H1 (cell line): ENCODE measurements at regions not wholly inside any gene's neighbourhood (a gene's known extent, or its start where the extent isn't known, plus 50 kb on each side); places are given as distances from the start of the nearest gene placed in this dataset.

ENCODE experiments used
- CTCF ChIA-PET: fragments of 300-600 bp; sonication (Branson Sonifier 250); formaldehyde crosslinking; loops from one replicate; lab custom pipeline; 2021; ENCODE audit not compliant: partially characterized antibody; lab: Charles Lee
- POLR2A ChIA-PET: fragments of 300-600 bp; sonication (Branson Sonifier 250); formaldehyde crosslinking; loops from one replicate; lab custom pipeline; 2021; ENCODE audit warnings: inconsistent platforms; ENCODE audit not compliant: partially characterized antibody; lab: Charles Lee
- DNase-seq, 2 experiments: peaks; one replicate each; pipeline versions ENCODE4 v3.0.0 to v3.0.0-alpha.2; 2010 to 2022; ENCODE audit warnings: low spot score in 2 of 2, low read depth in 1 of 2, mixed read lengths in 1 of 2
- FAIRE-seq: peaks from 2 replicates; lab custom pipeline; 2011; peaks lifted over from hg19 to GRCh38; lab: Jason Lieb, UNC
- H2AFZ ChIP-seq: 2 replicates; pipeline ENCODE4 v1.8.1; 2012; ENCODE audit warnings: low read length, inconsistent platforms
- H2AK5ac ChIP-seq: 2 replicates; pipeline ENCODE4 v1.6.1; 2013; ENCODE audit warnings: low read depth, low read length
- H2BK120ac ChIP-seq: replicated peaks from 2 replicates; pipeline ENCODE3; 2013; ENCODE audit warnings: low read depth, low read length, inconsistent platforms
- H2BK12ac ChIP-seq: 2 replicates; pipeline ENCODE4 v1.6.1; 2013; ENCODE audit warnings: low read depth, low read length
- H2BK15ac ChIP-seq: 2 replicates; pipeline ENCODE4 v1.6.1; 2013; ENCODE audit warnings: low read length
- H2BK20ac ChIP-seq: 2 replicates; pipeline ENCODE4 v1.6.1; 2013; ENCODE audit warnings: low read length
- H2BK5ac ChIP-seq: 2 replicates; pipeline ENCODE4 v1.6.1; 2013; ENCODE audit warnings: low read depth, low read length
- H3K14ac ChIP-seq: 2 replicates; pipeline ENCODE4 v1.6.1; 2013; ENCODE audit warnings: inconsistent platforms; ENCODE audit not compliant: insufficient read length
- H3K18ac ChIP-seq: 2 replicates; pipeline ENCODE4 v1.6.1; 2013; ENCODE audit warnings: low read length; ENCODE audit errors: extremely low read depth
- H3K23ac ChIP-seq: 2 replicates; pipeline ENCODE4 v1.6.1; 2013; ENCODE audit warnings: inconsistent platforms; ENCODE audit not compliant: insufficient read length
- H3K23me2 ChIP-seq: 2 replicates; pipeline ENCODE4 v1.6.1; 2013; ENCODE audit warnings: low read depth, low read length
- H3K27ac ChIP-seq: 2 replicates; pipeline ENCODE4 v1.6.1; 2011; ENCODE audit warnings: low read depth, low read length, inconsistent platforms
- H3K27me3 ChIP-seq, 4 experiments: replicated peaks in 1 of 4; 1 replicate in 1 of 4; 2 replicates in 3 of 4; pipeline versions ENCODE4 v1.6.1 to v1.8.1; 2011 to 2013; ENCODE audit warnings: low read length in 3 of 4, mild to moderate bottlenecking in 3 of 4, inconsistent platforms in 2 of 4, mixed read lengths in 2 of 4, moderate library complexity in 1 of 4; ENCODE audit not compliant: control insufficient read depth in 3 of 4, insufficient read depth in 3 of 4; ENCODE audit errors: extremely low read depth in 1 of 4
- H3K36me3 ChIP-seq, 4 experiments: 2 replicates each; pipeline versions ENCODE4 v1.6.1 to v1.8.1; 2011 to 2013; ENCODE audit warnings: mild to moderate bottlenecking in 4 of 4, low read length in 3 of 4, moderate library complexity in 2 of 4, control low read depth in 1 of 4, inconsistent platforms in 1 of 4; ENCODE audit not compliant: insufficient read depth in 4 of 4, control insufficient read depth in 2 of 4
- H3K4ac ChIP-seq: replicated peaks from 2 replicates; pipeline ENCODE3; 2013; ENCODE audit warnings: low read length, low read depth, mixed read lengths, inconsistent platforms; ENCODE audit not compliant: insufficient read length
- H3K4me1 ChIP-seq, 4 experiments: replicated peaks in 1 of 4; 1 replicate in 1 of 4; 2 replicates in 3 of 4; pipeline versions ENCODE4 v1.6.1 to v1.8.1; 2011 to 2013; ENCODE audit warnings: low read length in 3 of 4, inconsistent platforms in 2 of 4, mixed read lengths in 1 of 4; ENCODE audit not compliant: insufficient read depth in 4 of 4, control insufficient read depth in 3 of 4
- H3K4me2 ChIP-seq, 2 experiments: 2 replicates each; pipeline versions ENCODE4 v1.6.1 to v1.8.1; 2011 to 2013; ENCODE audit warnings: low read depth in 2 of 2, low read length in 2 of 2, control low read depth in 1 of 2, inconsistent platforms in 1 of 2, mild to moderate bottlenecking in 1 of 2; ENCODE audit not compliant: insufficient read depth in 1 of 2
- H3K4me3 ChIP-seq, 4 experiments: fragments of 200-600, 300-600 bp in 1 of 4; sonication (generic), shearing (Covaris generic), sonication (Bioruptor Twin) in 1 of 4; 2 replicates each; pipeline versions ENCODE4 v1.5.1 to v1.8.1; 2011 to 2016; ENCODE audit warnings: low read length in 4 of 4, low read depth in 3 of 4, control low read depth in 2 of 4, inconsistent platforms in 2 of 4, mild to moderate bottlenecking in 2 of 4, mixed read lengths in 1 of 4, moderate library complexity in 1 of 4; ENCODE audit not compliant: insufficient read depth in 2 of 4; ENCODE audit errors: extremely low read depth in 1 of 4
- H3K56ac ChIP-seq: replicated peaks from 2 replicates; pipeline ENCODE3; 2013; ENCODE audit warnings: low read depth, mild to moderate bottlenecking, mixed read lengths, low read length, inconsistent platforms; ENCODE audit not compliant: insufficient read length
- H3K79me1 ChIP-seq: 2 replicates; pipeline ENCODE4 v1.6.1; 2013; ENCODE audit warnings: low read depth, low read length, control low read depth
- H3K79me2 ChIP-seq, 2 experiments: 2 replicates each; pipeline versions ENCODE4 v1.6.1 to v1.8.1; 2012 to 2013; ENCODE audit warnings: low read length in 2 of 2, mild to moderate bottlenecking in 2 of 2, inconsistent platforms in 1 of 2; ENCODE audit not compliant: insufficient read depth in 2 of 2, control insufficient read depth in 1 of 2
- H3K9ac ChIP-seq, 4 experiments: replicated peaks in 1 of 4; 1 replicate in 1 of 4; 2 replicates in 3 of 4; pipeline versions ENCODE4 v1.6.1 to v1.8.1; 2011 to 2013; ENCODE audit warnings: low read depth in 3 of 4, low read length in 3 of 4, control low read depth in 2 of 4, mild to moderate bottlenecking in 2 of 4, moderate library complexity in 2 of 4, inconsistent platforms in 1 of 4; ENCODE audit errors: extremely low read depth in 1 of 4
- H3K9me3 ChIP-seq, 2 experiments: 2 replicates each; pipeline versions ENCODE4 v1.6.1 to v1.8.1; 2012 to 2013; ENCODE audit warnings: mild to moderate bottlenecking in 2 of 2, moderate library complexity in 2 of 2, control low read depth in 1 of 2, inconsistent platforms in 1 of 2, low read depth in 1 of 2, low read length in 1 of 2, mixed read lengths in 1 of 2; ENCODE audit not compliant: insufficient read depth in 2 of 2
- H4K20me1 ChIP-seq, 2 experiments: replicated peaks in 1 of 2; 2 replicates each; pipeline versions ENCODE3 to v1.8.1; 2011 to 2013; ENCODE audit warnings: inconsistent platforms in 2 of 2, low read length in 2 of 2, mild to moderate bottlenecking in 1 of 2; ENCODE audit not compliant: insufficient read depth in 2 of 2, control insufficient read depth in 1 of 2
- H4K5ac ChIP-seq: 2 replicates; pipeline ENCODE4 v1.6.1; 2013; ENCODE audit warnings: low read length, low read depth, mixed read lengths, inconsistent platforms; ENCODE audit not compliant: insufficient read length
- H4K8ac ChIP-seq: 2 replicates; pipeline ENCODE4 v1.8.0; 2013; ENCODE audit warnings: mild to moderate bottlenecking, moderate library complexity, low read length, inconsistent platforms; ENCODE audit not compliant: insufficient read depth; ENCODE audit errors: extremely low read depth
- H4K91ac ChIP-seq: replicated peaks from 2 replicates; pipeline ENCODE3; 2013; ENCODE audit warnings: low read length, mixed read lengths, inconsistent platforms; ENCODE audit not compliant: insufficient read length
- BCL11A ChIP-seq, 2 experiments: IDR thresholded peaks; one replicate each; pipeline ENCODE4 v1.6.1; 2011; ENCODE audit warnings: low read depth in 2 of 2, low read length in 2 of 2, mild to moderate bottlenecking in 2 of 2
- BRCA1 ChIP-seq: IDR thresholded peaks from 2 replicates; pipeline ENCODE4 v1.6.1; 2012; ENCODE audit warnings: low read depth, low read length, improper control_type of control experiment
- HDAC2 ChIP-seq, 2 experiments: fragments of 300-600 bp in 1 of 2; sonication (generic) in 1 of 2; IDR thresholded peaks; 2 replicates each; pipeline ENCODE4 v1.6.1; 2011 to 2012; ENCODE audit warnings: low read depth in 2 of 2, low read length in 2 of 2, mild to moderate bottlenecking in 2 of 2, moderate library complexity in 2 of 2, borderline replicate concordance in 1 of 2, inconsistent platforms in 1 of 2
- SAP30 ChIP-seq: fragments of 300-600 bp; sonication (generic); IDR thresholded peaks from 2 replicates; pipeline ENCODE4 v1.7.1; 2012; ENCODE audit warnings: low read length, moderate library complexity, mild to moderate bottlenecking, inconsistent platforms; ENCODE audit not compliant: insufficient read depth, insufficient replicate concordance

DNA sequence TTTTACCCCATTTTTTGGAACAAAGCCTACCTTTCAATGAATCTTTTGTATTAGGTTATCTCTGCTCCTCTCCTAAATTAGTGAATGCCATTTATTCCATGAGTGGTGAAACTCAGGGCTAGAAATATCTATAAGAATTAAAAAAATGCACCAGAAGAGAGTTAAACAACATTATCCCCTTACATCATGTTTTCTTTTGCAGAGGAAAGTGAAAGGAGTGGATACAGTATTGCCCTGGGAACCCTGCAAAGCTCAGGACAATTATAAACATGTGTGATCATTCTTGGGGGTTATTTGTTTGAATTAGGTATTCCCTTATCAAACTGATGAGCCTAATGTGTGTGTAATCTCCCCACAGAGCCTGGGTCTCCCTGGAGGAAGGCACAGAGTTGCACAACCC lies 559.2 kb downstream of the RNF144A start:
- H3K27ac ChIP-seq = no peak overlapping the region
- H2AK5ac ChIP-seq = no peak overlapping the region
- no peak overlapping the region for H2BK12ac ChIP-seq
- no peak overlapping the region for H2AFZ ChIP-seq
- H3K23me2 ChIP-seq = no peaks in the 10 kb centered on the region
- POLR2A ChIA-PET = no interaction called here
- no peak overlapping the region for H3K56ac ChIP-seq
- H4K20me1 ChIP-seq = no peaks in the 10 kb centered on the region
- CTCF ChIA-PET = interaction anchor here (0.6 kb wide), 1 partner anchor 9 kb away, joined by 3 read pairs; no protein-coding TSS in a partner anchor
- no peak overlapping the region for H4K91ac ChIP-seq
- no peak overlapping the region for H2BK20ac ChIP-seq
- H3K79me1 ChIP-seq = no peaks in the 10 kb centered on the region
- no peak for FAIRE-seq
- H3K79me2 ChIP-seq = no peaks in the 10 kb centered on the region
- H3K9ac ChIP-seq = no peak overlapping the region
- no peak overlapping the region for H4K5ac ChIP-seq
- H3K27me3 ChIP-seq = no peaks in the 10 kb centered on the region
- H2BK120ac ChIP-seq = no peak overlapping the region
- no peak overlapping the region for H3K4ac ChIP-seq
- H3K36me3 ChIP-seq = no peaks in the 10 kb centered on the region
- H3K9me3 ChIP-seq = no peaks in the 10 kb centered on the region
- no peak overlapping the region for H3K4me2 ChIP-seq
- DNase-seq = no peak
- H4K8ac ChIP-seq = no peak overlapping the region
- no peak overlapping the region for H2BK15ac ChIP-seq
- H3K14ac ChIP-seq = no peak overlapping the region
- H3K4me1 ChIP-seq = no peaks in the 10 kb centered on the region; a peak in 1 of 7 replicates
- no peak overlapping the region for H3K4me3 ChIP-seq
- H3K23ac ChIP-seq = no peak overlapping the region
- H3K18ac ChIP-seq = no peak overlapping the region; the same call in 1 of the 2 replicates
- no peak overlapping the region for H2BK5ac ChIP-seq
- no peak for TF ChIP-seq BCL11A (IDR thresholded peaks at IDR 0.05; ENCODE audit: low read depth in 2 of 2, low read length in 2 of 2)
- no peak for TF ChIP-seq HDAC2 (IDR thresholded peaks at IDR 0.05; ENCODE audit: borderline replicate concordance in 1 of 2, low read depth in 2 of 2, low read length in 2 of 2)
- no peak for TF ChIP-seq SAP30
- TF ChIP-seq BRCA1 = no peak
